Vagina (tissue), 2 donors: ENCODE measurements at regions not wholly inside any gene's neighbourhood (a gene's known extent, or its start where the extent isn't known, plus 50 kb on each side); places are given as distances from the start of the nearest gene placed in this dataset.

ENCODE experiments used
- DNase-seq, 2 donors: peaks; one replicate each; pipeline ENCODE4 v3.0.0-alpha.2; 2017; ENCODE audit errors: extremely low spot score in 2 of 2
- H3K27ac ChIP-seq: fragments of 200-600 bp; sonication (generic); one replicate; pipeline ENCODE4 v1.5.1; 2019
- H3K27me3 ChIP-seq: fragments of 200-600 bp; sonication (generic); one replicate; pipeline ENCODE4 v1.5.1; 2019
- H3K36me3 ChIP-seq, 2 donors: fragments of 200-600 bp; sonication (generic); one replicate each; pipeline ENCODE4 v1.5.1; 2017 to 2019
- H3K4me1 ChIP-seq: fragments of 200-600 bp; sonication (generic); one replicate; pipeline ENCODE4 v1.5.1; 2019
- H3K4me3 ChIP-seq, 2 donors: fragments of 200-600 bp; sonication (generic); 1 replicate in 1 of 2; 2 replicates in 1 of 2; pipeline ENCODE4 v1.5.1; 2016 to 2019
- H3K9me3 ChIP-seq: fragments of 200-600 bp; sonication (generic); one replicate; pipeline ENCODE4 v1.5.1; 2019
- POLR2A ChIP-seq, 2 donors: fragments of 450-650 bp; IDR thresholded peaks; one replicate each; pipeline ENCODE4 v1.6.1; 2017; ENCODE audit warnings: antibody characterized with exemption in 2 of 2, mild to moderate bottlenecking in 2 of 2, moderate library complexity in 2 of 2
- POLR2AphosphoS5 ChIP-seq, 2 donors: sonication (generic); formaldehyde crosslinking; IDR thresholded peaks; one replicate each; pipeline ENCODE4 v1.9.0; 2017; ENCODE audit warnings: antibody characterized with exemption in 2 of 2, mild to moderate bottlenecking in 2 of 2, low read depth in 1 of 2; ENCODE audit not compliant: insufficient read depth in 1 of 2
- intact Hi-C: fragments of 100-400 bp; cut with DNase I; formaldehyde crosslinking; loops from one replicate; pipeline ENCODE4 v1.15.1; 2023
- TF ChIP-seq, protein P1 (sequence below), 3 experiments: fragments of 450-650 bp in 2 of 3; fragments of 200-600 bp in 1 of 3; sonication (generic) in 1 of 3; IDR thresholded peaks; one replicate each; pipeline ENCODE4 v1.5.1; 2017 to 2019; ENCODE audit warnings: antibody characterized with exemption in 3 of 3, mild to moderate bottlenecking in 2 of 3, moderate library complexity in 2 of 3

DNA sequence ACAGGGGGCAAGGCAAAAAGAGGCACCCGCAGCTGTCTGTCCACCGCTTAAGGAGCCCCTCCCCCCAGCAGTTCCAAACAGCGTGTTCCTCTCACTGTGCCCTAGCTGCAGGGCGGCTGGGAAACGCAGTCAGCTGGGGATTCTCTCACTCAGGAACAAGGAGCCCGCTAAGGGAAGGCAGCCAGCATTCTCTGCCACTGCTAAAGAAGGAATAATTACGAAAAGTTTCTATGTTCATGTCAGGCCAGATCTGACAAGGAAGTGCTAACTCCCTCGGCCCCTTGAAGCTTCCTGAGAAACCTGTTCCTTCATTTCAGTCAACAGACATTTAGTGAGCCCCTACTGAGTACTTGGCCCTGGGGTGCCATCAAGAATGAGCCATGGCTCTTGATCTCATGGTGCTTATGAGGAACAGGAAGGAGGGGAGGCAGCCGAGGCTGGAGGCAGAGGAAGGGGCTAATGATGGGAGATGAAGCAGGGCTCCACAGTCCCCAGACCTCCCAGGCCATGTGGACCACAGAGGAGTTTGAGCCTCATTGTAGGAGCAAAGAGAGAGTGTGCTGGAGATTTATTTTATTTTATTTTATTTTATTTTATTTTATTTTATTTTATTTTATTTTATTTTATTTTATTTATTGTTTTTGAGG is 101.7 kb upstream of the PMEPA1 start:
- no peaks in the 10 kb centered on the region for H3K9me3 ChIP-seq
- intact Hi-C loops: no loop called here
- H3K36me3 ChIP-seq: no peaks in the 10 kb centered on the region
- DNase-seq: no peak
- TF ChIP-seq POLR2A (IDR thresholded peaks at IDR 0.05) (no peak), POLR2AphosphoS5 (IDR thresholded peaks at IDR 0.05; ENCODE audit: insufficient read depth in 1 of 2, low read depth in 1 of 2) (no peak)
- TF ChIP-seq, protein P1, sequence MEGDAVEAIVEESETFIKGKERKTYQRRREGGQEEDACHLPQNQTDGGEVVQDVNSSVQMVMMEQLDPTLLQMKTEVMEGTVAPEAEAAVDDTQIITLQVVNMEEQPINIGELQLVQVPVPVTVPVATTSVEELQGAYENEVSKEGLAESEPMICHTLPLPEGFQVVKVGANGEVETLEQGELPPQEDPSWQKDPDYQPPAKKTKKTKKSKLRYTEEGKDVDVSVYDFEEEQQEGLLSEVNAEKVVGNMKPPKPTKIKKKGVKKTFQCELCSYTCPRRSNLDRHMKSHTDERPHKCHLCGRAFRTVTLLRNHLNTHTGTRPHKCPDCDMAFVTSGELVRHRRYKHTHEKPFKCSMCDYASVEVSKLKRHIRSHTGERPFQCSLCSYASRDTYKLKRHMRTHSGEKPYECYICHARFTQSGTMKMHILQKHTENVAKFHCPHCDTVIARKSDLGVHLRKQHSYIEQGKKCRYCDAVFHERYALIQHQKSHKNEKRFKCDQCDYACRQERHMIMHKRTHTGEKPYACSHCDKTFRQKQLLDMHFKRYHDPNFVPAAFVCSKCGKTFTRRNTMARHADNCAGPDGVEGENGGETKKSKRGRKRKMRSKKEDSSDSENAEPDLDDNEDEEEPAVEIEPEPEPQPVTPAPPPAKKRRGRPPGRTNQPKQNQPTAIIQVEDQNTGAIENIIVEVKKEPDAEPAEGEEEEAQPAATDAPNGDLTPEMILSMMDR (IDR thresholded peaks at IDR 0.05): no peak
- no peaks in the 10 kb centered on the region for H3K4me1 ChIP-seq
- no peak overlapping the region for H3K4me3 ChIP-seq
- H3K27me3 ChIP-seq: no peaks in the 10 kb centered on the region
- H3K27ac ChIP-seq: no peak overlapping the region

DNA sequence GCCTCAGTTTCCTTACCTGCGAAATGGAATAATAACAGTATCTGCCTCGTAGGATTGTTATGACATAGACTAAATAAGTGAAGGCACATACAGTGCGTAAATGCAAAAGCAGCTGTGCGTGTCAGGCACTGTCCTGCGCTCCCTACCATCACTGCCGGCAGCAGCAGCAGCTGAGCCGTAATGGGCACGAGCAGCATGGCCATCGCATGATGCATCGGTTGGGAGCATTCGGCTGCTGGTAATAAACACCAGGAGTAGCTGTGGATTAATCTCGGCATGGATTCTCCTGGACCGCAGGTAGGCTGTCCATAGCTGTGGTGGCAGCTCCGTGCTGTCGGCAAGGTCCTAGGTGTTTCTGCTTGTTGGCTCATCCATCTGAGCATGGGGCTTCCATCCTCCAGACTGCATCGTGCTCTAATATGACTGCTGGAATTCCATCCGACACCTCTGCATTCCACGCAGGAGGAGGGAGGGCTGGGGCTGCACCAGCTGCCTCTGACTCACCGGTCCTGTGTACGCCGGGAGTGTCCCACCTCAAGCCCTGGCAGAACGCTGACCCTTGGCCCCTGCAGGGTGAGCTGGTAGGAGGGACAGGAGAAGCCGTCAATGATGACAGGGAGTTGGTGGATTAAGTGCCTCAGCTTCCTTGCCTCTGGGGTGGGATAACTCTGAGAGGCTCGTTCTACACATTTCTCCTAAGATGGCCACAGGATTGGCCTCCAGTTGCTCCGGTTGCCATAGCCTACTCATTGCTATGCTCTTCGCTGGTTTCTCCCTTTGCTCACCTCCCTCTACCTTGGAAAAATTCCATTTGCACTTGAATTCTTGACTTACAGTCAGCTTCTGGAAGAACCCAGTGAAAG is 100.9 kb upstream of the PMEPA1 start:
- H3K4me3 ChIP-seq: no peak overlapping the region
- intact Hi-C loops: no loop called here
- H3K9me3 ChIP-seq: no peaks in the 10 kb centered on the region
- DNase-seq: no peak
- no peak overlapping the region for H3K27ac ChIP-seq
- no peaks in the 10 kb centered on the region for H3K36me3 ChIP-seq
- no peaks in the 10 kb centered on the region for H3K27me3 ChIP-seq
- peaks cover 3% of the 10 kb centered on the region for H3K4me1 ChIP-seq
- no peak for TF ChIP-seq POLR2AphosphoS5 (IDR thresholded peaks at IDR 0.05; ENCODE audit: insufficient read depth in 1 of 2, low read depth in 1 of 2)
- no peak for TF ChIP-seq POLR2A (IDR thresholded peaks at IDR 0.05)
- TF ChIP-seq, protein P1 (IDR thresholded peaks at IDR 0.05): no peak

DNA sequence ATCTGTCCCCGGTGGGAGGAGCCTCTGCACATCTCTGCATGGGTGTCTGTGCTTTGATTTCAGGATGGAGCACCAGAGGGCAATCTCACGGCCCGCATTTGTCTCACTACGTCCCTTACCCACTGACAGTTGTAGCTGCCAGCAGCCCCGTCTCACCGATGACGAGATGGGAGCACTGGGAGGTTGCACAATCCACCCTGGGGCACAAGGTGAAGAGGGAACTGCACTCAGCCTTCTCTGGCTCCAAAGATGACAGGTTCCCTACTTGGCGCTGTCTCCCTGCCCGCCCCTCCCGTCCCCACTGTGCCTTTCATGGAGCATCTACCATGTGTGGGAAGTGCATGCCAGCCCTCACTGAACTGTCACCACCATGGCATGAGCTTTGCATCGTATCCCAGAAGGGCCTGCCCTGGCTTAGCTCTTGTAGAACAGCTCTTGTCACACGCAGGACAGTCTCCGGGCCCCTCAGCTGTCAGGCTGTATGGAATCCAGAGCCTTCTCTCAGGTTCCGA is 99.9 kb upstream of the PMEPA1 start:
- no peaks in the 10 kb centered on the region for H3K9me3 ChIP-seq
- H3K27me3 ChIP-seq: no peaks in the 10 kb centered on the region
- DNase-seq: no peak
- no peak overlapping the region for H3K4me3 ChIP-seq
- peaks cover 3% of the 10 kb centered on the region for H3K4me1 ChIP-seq
- no peaks in the 10 kb centered on the region for H3K36me3 ChIP-seq
- no peak overlapping the region for H3K27ac ChIP-seq
- TF ChIP-seq POLR2A (IDR thresholded peaks at IDR 0.05) (no peak), POLR2AphosphoS5 (IDR thresholded peaks at IDR 0.05; ENCODE audit: insufficient read depth in 1 of 2, low read depth in 1 of 2) (no peak)
- TF ChIP-seq, protein P1 (IDR thresholded peaks at IDR 0.05): no peak
- intact Hi-C loops: loop anchor here (5.0 kb wide), 1 partner anchor 52 kb away; no protein-coding TSS in a partner anchor

DNA sequence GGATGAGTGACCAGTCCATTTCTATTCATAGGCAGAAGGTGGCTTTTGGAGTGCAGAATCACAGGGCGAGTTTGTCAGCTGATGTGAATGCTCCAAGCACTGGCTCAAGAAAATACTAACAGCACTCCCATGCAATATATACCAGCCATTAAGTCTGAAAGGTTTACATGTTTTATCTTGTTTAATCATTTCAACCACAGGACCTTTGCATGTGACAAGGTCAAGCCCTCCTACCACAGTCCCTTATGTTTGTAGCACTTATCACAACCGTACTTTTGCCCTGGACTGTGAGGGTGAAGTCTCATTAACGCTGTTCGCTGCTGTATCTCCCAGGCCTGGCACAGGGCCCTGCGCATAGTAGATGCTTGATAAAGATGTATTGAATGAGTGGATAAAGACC is 99.3 kb upstream of the PMEPA1 start:
- TF ChIP-seq POLR2AphosphoS5 (IDR thresholded peaks at IDR 0.05; ENCODE audit: insufficient read depth in 1 of 2, low read depth in 1 of 2) (no peak), POLR2A (IDR thresholded peaks at IDR 0.05) (no peak)
- TF ChIP-seq, protein P1 (IDR thresholded peaks at IDR 0.05): no peak
- intact Hi-C loops: loop anchor here (5.0 kb wide), 1 partner anchor 52 kb away; no protein-coding TSS in a partner anchor
- H3K9me3 ChIP-seq: no peaks in the 10 kb centered on the region
- H3K4me3 ChIP-seq: no peak overlapping the region
- H3K27ac ChIP-seq: no peak overlapping the region
- H3K36me3 ChIP-seq: no peaks in the 10 kb centered on the region
- H3K27me3 ChIP-seq: no peaks in the 10 kb centered on the region
- no peak for DNase-seq
- peaks cover 3% of the 10 kb centered on the region for H3K4me1 ChIP-seq
